ENCODE measurements at regions not wholly inside any gene's neighbourhood (a gene's known extent, or its start where the extent isn't known, plus 50 kb on each side); places are given as distances from the start of the nearest gene placed in this dataset.

DNA sequence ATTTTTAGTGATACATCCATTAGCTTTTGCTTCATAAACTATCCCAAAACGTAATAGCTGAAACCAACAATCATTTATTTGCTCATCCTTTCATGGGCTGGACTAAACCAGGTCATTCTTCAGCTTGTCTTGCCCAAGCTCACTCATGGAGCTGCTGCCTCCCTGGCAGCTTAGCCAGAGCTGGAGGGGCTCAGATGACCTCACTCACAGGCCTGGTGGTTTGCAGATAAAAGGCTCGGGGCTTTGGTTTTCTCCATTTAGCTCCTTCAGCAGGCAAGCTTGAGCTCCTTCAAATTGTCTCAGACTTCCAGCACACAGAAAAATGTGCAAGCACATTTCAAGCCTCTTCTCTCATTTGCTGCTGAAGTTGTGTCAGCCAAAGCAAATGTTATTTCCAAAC is 139.1 kb downstream of the BTBD3 start:
- no peak overlapping the region for H3K27ac ChIP-seq (ENCODE audit: low read length)
- H3K9ac ChIP-seq (ENCODE audit: low read length), result no peak overlapping the region
- H3K36me3 ChIP-seq (ENCODE audit: control insufficient read depth, low read depth, low read length), result no peaks in the 10 kb centered on the region
- H3K9me3 ChIP-seq (ENCODE audit: control insufficient read depth, low read depth, low read length), result no peaks in the 10 kb centered on the region
- no peak overlapping the region for H3K4me3 ChIP-seq (ENCODE audit: low read length)
- peaks cover 12% of the 10 kb centered on the region for H3K4me1 ChIP-seq (ENCODE audit: control insufficient read depth, low read depth, low read length)
- H3K27me3 ChIP-seq (ENCODE audit: control insufficient read depth, insufficient read depth, low read length), result no peaks in the 10 kb centered on the region

GRCh38 chr20:12057778-12058177 is 140.1 kb downstream of the BTBD3 start:
- no peaks in the 10 kb centered on the region for H3K9me3 ChIP-seq (ENCODE audit: control insufficient read depth, low read depth, low read length)
- no peak overlapping the region for H3K27ac ChIP-seq (ENCODE audit: low read length)
- peaks cover 12% of the 10 kb centered on the region for H3K4me1 ChIP-seq (ENCODE audit: control insufficient read depth, low read depth, low read length)
- no peak overlapping the region for H3K4me3 ChIP-seq (ENCODE audit: low read length)
- no peak overlapping the region for H3K9ac ChIP-seq (ENCODE audit: low read length)
- H3K27me3 ChIP-seq (ENCODE audit: control insufficient read depth, insufficient read depth, low read length), result no peaks in the 10 kb centered on the region
- H3K36me3 ChIP-seq (ENCODE audit: control insufficient read depth, low read depth, low read length), result no peaks in the 10 kb centered on the region

DNA sequence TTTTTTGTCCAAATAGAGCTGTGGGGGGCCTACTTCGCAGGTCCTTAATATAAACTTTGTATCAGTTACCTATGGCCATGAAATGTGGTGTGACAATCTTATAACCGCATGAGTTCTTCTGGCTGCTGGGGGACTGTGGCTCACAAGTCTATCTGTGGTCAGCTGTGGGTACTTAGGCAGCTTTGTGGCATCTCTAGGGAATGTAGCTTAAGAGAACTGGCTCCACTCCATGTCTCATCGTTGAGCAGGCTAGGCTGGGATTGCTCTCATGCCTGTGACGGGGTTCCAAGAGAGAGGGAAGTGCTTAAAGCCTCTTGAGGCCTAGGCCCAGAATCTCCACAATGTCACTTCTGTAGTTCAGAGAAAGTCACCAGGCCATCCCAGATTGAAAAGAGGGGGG is 140.5 kb downstream of the BTBD3 start:
- H3K27me3 ChIP-seq (ENCODE audit: control insufficient read depth, insufficient read depth, low read length), result no peaks in the 10 kb centered on the region
- no peaks in the 10 kb centered on the region for H3K36me3 ChIP-seq (ENCODE audit: control insufficient read depth, low read depth, low read length)
- no peak overlapping the region for H3K9ac ChIP-seq (ENCODE audit: low read length)
- no peak overlapping the region for H3K4me3 ChIP-seq (ENCODE audit: low read length)
- H3K9me3 ChIP-seq (ENCODE audit: control insufficient read depth, low read depth, low read length), result no peaks in the 10 kb centered on the region
- no peak overlapping the region for H3K27ac ChIP-seq (ENCODE audit: low read length)
- H3K4me1 ChIP-seq (ENCODE audit: control insufficient read depth, low read depth, low read length), result peaks cover 12% of the 10 kb centered on the region

DNA sequence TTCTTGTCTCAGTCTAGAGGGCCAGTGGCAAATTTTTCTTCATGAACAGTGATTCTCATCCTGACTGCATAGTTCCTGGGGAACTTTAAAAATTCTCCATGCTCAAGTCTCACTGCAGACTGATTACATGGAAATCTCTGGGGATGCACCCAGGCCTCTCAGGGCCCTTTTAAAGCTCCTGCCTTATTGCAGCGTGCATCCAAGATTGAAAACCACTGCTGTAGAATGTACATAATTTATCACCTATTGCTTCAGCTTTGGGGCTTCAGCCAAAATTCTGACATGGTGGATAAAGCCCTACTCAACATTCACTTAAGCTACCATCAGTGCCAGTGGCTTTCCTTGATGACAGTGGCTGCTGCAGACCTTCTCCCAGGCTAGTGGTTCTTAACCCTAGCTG is 143.8 kb downstream of the BTBD3 start:
- Histone ChIP-seq H3K36me3 (ENCODE audit: control insufficient read depth, low read depth, low read length) (no peaks in the 10 kb centered on the region), H3K4me3 (ENCODE audit: low read length) (no peak overlapping the region), H3K9ac (ENCODE audit: low read length) (no peak overlapping the region), H3K9me3 (ENCODE audit: control insufficient read depth, low read depth, low read length) (no peaks in the 10 kb centered on the region), H3K27me3 (ENCODE audit: control insufficient read depth, insufficient read depth, low read length) (no peaks in the 10 kb centered on the region), H3K27ac (ENCODE audit: low read length) (no peak overlapping the region), H3K4me1 (ENCODE audit: control insufficient read depth, low read depth, low read length) (peaks cover 12% of the 10 kb centered on the region)

DNA sequence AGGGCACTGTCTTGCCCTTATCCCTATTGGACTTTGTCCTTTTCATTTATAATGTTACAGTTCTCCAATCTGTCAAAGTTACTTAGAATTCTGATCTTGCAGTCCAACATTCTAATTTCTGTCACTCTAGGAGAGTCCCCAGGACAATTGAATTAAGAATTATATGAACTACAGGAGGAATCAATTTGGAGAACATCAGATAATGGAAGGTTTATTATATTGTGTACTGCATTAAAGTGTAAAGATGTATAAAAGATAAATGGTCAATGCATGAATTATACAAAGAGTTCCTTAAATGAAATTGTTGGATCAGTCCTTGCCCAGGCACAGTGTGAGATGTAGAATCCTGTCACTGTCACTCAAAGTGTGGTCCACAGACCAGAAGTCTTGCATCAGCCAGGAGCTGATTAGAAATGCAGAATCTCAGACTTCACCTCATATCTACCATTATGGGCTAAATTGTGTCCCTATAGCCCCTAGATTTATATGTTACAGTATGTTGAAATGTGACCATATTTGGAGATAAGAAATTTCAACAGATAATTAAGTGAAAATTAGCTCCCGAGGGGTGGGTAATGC is 145.5 kb downstream of the BTBD3 start:
- Histone ChIP-seq H3K4me3 (ENCODE audit: low read length) (no peak overlapping the region), H3K9ac (ENCODE audit: low read length) (no peak overlapping the region), H3K36me3 (ENCODE audit: control insufficient read depth, low read depth, low read length) (no peaks in the 10 kb centered on the region), H3K27me3 (ENCODE audit: control insufficient read depth, insufficient read depth, low read length) (no peaks in the 10 kb centered on the region), H3K9me3 (ENCODE audit: control insufficient read depth, low read depth, low read length) (no peaks in the 10 kb centered on the region), H3K27ac (ENCODE audit: low read length) (no peak overlapping the region), H3K4me1 (ENCODE audit: control insufficient read depth, low read depth, low read length) (peaks cover 7% of the 10 kb centered on the region)

- H3K27me3 ChIP-seq (ENCODE audit: control insufficient read depth, insufficient read depth, low read length), result no peaks in the 10 kb centered on the region
- no peak overlapping the region for H3K9ac ChIP-seq (ENCODE audit: low read length)
- H3K36me3 ChIP-seq (ENCODE audit: control insufficient read depth, low read depth, low read length), result no peaks in the 10 kb centered on the region
- no peaks in the 10 kb centered on the region for H3K9me3 ChIP-seq (ENCODE audit: control insufficient read depth, low read depth, low read length)
- peaks cover 14% of the 10 kb centered on the region for H3K4me1 ChIP-seq (ENCODE audit: control insufficient read depth, low read depth, low read length)
- no peak overlapping the region for H3K4me3 ChIP-seq (ENCODE audit: low read length)
- no peak overlapping the region for H3K27ac ChIP-seq (ENCODE audit: low read length)
These were observed 146.8 kb downstream of the BTBD3 start for GRCh38 chr20:12064540-12064939.

DNA sequence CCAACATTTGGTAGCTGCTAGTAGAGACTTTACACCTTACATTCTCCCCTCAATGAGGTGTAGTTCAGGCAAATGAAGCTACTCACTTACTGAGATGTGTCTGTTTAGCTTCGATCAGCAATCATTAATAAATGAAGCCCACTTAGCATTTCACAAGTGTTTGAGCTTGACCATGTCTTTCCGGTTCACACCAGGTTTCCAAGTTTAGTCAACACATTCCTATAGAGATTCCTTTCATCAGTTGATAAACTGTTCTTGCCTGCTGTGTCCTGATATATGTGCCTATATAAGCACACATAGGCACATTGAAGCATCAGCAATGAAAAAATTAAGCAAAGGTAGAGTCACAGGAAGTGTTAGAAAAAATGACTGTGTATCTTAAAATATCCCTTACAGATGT is 150.0 kb downstream of the BTBD3 start:
- Histone ChIP-seq H3K9ac (ENCODE audit: low read length) (no peak overlapping the region), H3K4me1 (ENCODE audit: control insufficient read depth, low read depth, low read length) (peaks cover 17% of the 10 kb centered on the region), H3K27me3 (ENCODE audit: control insufficient read depth, insufficient read depth, low read length) (no peaks in the 10 kb centered on the region), H3K36me3 (ENCODE audit: control insufficient read depth, low read depth, low read length) (no peaks in the 10 kb centered on the region), H3K4me3 (ENCODE audit: low read length) (no peak overlapping the region), H3K27ac (ENCODE audit: low read length) (no peak overlapping the region), H3K9me3 (ENCODE audit: control insufficient read depth, low read depth, low read length) (no peaks in the 10 kb centered on the region)

DNA sequence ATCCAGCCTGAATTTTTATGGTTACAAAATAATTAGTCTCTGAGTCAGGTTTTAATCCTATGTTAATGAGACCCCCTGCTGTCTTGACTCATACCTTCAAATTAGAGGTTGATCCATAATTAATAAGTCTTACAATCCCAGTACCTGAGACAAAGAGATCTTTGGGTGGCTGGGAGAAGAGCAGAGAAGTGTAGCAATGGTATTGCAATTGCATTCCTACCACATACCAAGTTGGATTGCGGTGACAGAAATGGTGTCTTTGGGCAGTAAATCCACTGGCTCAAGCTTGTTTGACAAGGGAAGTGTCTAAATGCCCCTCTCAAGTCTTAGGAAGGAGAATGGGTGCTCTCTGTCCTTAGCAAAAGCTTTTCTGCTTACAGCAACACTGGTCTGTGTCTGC is 150.4 kb downstream of the BTBD3 start:
- H3K27me3 ChIP-seq (ENCODE audit: control insufficient read depth, insufficient read depth, low read length), result no peaks in the 10 kb centered on the region
- no peak overlapping the region for H3K9ac ChIP-seq (ENCODE audit: low read length)
- no peak overlapping the region for H3K4me3 ChIP-seq (ENCODE audit: low read length)
- H3K9me3 ChIP-seq (ENCODE audit: control insufficient read depth, low read depth, low read length), result no peaks in the 10 kb centered on the region
- H3K36me3 ChIP-seq (ENCODE audit: control insufficient read depth, low read depth, low read length), result no peaks in the 10 kb centered on the region
- no peak overlapping the region for H3K27ac ChIP-seq (ENCODE audit: low read length)
- H3K4me1 ChIP-seq (ENCODE audit: control insufficient read depth, low read depth, low read length), result peaks cover 22% of the 10 kb centered on the region

DNA sequence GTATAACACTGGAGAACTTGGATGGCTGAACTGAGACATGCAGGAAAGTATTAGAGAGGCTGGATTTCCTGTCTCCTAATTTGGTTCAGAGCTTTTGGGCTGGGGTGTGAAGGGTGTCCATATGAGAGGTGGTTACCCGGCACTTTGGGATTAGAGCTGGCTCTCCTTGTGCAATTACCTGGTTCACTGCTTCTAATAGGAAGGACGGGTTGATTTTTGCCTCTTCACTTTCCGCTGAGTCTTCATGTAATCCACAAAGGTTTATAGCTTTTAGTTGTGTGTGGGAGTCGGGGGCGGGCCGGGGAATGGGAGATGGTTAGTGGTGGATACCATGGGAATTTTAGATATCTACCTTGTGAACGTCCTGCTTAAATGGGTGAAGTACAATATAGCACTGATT is 151.5 kb downstream of the BTBD3 start:
- no peaks in the 10 kb centered on the region for H3K36me3 ChIP-seq (ENCODE audit: control insufficient read depth, low read depth, low read length)
- H3K27me3 ChIP-seq (ENCODE audit: control insufficient read depth, insufficient read depth, low read length), result no peaks in the 10 kb centered on the region
- H3K27ac ChIP-seq (ENCODE audit: low read length), result no peak overlapping the region
- no peaks in the 10 kb centered on the region for H3K9me3 ChIP-seq (ENCODE audit: control insufficient read depth, low read depth, low read length)
- H3K4me3 ChIP-seq (ENCODE audit: low read length), result no peak overlapping the region
- H3K4me1 ChIP-seq (ENCODE audit: control insufficient read depth, low read depth, low read length), result peaks cover 22% of the 10 kb centered on the region
- no peak overlapping the region for H3K9ac ChIP-seq (ENCODE audit: low read length)

GRCh38 chr20:12072221-12072953 is 154.7 kb downstream of the BTBD3 start:
- Histone ChIP-seq H3K4me3 (ENCODE audit: low read length) (no peak overlapping the region), H3K27ac (ENCODE audit: low read length) (no peak overlapping the region), H3K9ac (ENCODE audit: low read length) (no peak overlapping the region), H3K9me3 (ENCODE audit: control insufficient read depth, low read depth, low read length) (no peaks in the 10 kb centered on the region), H3K36me3 (ENCODE audit: control insufficient read depth, low read depth, low read length) (no peaks in the 10 kb centered on the region), H3K27me3 (ENCODE audit: control insufficient read depth, insufficient read depth, low read length) (no peaks in the 10 kb centered on the region), H3K4me1 (ENCODE audit: control insufficient read depth, low read depth, low read length) (peaks cover 22% of the 10 kb centered on the region)

DNA sequence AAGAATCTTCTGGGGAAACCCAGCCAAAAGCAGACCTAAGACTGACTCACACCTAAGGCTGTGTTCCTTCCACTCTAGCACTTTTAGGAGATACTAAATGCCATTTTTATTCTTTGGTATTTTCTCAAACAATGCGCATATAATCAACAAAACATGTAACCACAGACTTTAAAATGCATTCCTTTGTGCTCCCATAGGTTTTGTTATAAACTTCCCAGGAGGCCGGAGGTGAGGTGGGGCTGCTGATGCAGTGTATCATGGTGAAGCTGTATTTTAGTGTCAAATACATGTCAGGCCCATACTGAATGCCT is 155.2 kb downstream of the BTBD3 start:
- Histone ChIP-seq H3K9me3 (ENCODE audit: control insufficient read depth, low read depth, low read length) (no peaks in the 10 kb centered on the region), H3K27ac (ENCODE audit: low read length) (no peak overlapping the region), H3K4me3 (ENCODE audit: low read length) (no peak overlapping the region), H3K9ac (ENCODE audit: low read length) (no peak overlapping the region), H3K4me1 (ENCODE audit: control insufficient read depth, low read depth, low read length) (peaks cover 18% of the 10 kb centered on the region), H3K36me3 (ENCODE audit: control insufficient read depth, low read depth, low read length) (no peaks in the 10 kb centered on the region), H3K27me3 (ENCODE audit: control insufficient read depth, insufficient read depth, low read length) (no peaks in the 10 kb centered on the region)

DNA sequence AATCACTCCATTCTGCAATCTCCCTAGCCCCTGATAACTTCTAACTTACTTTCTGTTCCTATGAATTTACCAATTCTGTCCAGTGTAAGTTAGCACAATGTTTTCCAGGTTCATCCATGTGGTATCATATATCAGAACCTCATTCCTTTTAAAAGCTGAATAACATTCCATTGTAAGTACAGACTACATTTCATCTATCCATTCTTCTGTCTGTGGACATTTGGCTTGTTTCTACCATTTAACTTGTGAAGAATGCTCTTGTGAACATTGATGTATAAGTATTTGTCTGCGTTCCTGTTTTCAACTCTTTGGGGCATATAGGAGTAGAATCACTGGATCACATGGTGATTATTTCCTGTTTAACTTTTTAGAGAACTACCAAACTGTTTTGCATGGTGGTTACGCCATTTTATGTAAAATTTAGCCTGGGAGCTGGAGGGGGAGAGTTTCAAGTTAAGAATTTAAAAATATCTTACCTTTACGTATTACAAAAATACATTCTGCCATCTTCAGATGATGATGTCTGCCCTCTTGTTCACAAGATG is 156.5 kb downstream of the BTBD3 start:
- H3K27ac ChIP-seq (ENCODE audit: low read length), result no peak overlapping the region
- no peaks in the 10 kb centered on the region for H3K36me3 ChIP-seq (ENCODE audit: control insufficient read depth, low read depth, low read length)
- H3K9ac ChIP-seq (ENCODE audit: low read length), result no peak overlapping the region
- no peaks in the 10 kb centered on the region for H3K9me3 ChIP-seq (ENCODE audit: control insufficient read depth, low read depth, low read length)
- H3K27me3 ChIP-seq (ENCODE audit: control insufficient read depth, insufficient read depth, low read length), result no peaks in the 10 kb centered on the region
- no peak overlapping the region for H3K4me3 ChIP-seq (ENCODE audit: low read length)
- peaks cover 8% of the 10 kb centered on the region for H3K4me1 ChIP-seq (ENCODE audit: control insufficient read depth, low read depth, low read length)
